LNCaP clone FGC (cell line): ENCODE measurements at regions not wholly inside any gene's neighbourhood (a gene's known extent, or its start where the extent isn't known, plus 50 kb on each side); places are given as distances from the start of the nearest gene placed in this dataset.
A peak's percentile ranks its signal among the peaks of the same experiment; 100 is the strongest.

Source experiments
- DNase-seq: peaks from one replicate; pipeline ENCODE4 v3.0.0-alpha.2; 2011; ENCODE audit warnings: low read depth
- H3K4me3 ChIP-seq: 2 replicates; pipeline ENCODE4 v1.5.1; 2011; ENCODE audit warnings: mild to moderate bottlenecking, low read depth, low read length, control low read depth
- TF ChIP-seq, protein P1 (sequence below): IDR thresholded peaks from 2 replicates; pipeline ENCODE4 v1.5.1; 2012; ENCODE audit warnings: mild to moderate bottlenecking; ENCODE audit not compliant: control insufficient read depth, insufficient read depth; ENCODE audit errors: extremely low read depth

DNA sequence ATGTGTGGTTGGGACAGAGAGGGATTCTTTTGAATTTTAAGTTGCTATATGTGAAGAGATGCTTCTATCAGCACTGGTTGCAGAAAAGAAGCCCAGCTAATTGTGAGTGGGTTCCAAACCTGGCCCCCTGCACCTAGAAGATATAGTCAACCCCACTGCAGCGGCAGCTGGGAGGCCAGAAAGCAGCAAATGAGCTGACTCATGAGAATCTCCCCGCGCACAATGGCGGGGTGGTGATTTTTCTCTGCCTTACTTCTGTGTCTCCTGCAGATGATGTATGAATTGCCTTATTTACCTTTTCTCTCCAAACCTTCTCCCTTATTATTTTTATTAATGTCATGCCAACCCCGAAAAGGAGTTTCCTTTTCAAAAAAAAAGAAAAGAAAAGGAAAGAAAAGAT is 89.7 kb downstream of the MAF start:
- H3K4me3 ChIP-seq, result no peak overlapping the region
- TF ChIP-seq, protein P1, sequence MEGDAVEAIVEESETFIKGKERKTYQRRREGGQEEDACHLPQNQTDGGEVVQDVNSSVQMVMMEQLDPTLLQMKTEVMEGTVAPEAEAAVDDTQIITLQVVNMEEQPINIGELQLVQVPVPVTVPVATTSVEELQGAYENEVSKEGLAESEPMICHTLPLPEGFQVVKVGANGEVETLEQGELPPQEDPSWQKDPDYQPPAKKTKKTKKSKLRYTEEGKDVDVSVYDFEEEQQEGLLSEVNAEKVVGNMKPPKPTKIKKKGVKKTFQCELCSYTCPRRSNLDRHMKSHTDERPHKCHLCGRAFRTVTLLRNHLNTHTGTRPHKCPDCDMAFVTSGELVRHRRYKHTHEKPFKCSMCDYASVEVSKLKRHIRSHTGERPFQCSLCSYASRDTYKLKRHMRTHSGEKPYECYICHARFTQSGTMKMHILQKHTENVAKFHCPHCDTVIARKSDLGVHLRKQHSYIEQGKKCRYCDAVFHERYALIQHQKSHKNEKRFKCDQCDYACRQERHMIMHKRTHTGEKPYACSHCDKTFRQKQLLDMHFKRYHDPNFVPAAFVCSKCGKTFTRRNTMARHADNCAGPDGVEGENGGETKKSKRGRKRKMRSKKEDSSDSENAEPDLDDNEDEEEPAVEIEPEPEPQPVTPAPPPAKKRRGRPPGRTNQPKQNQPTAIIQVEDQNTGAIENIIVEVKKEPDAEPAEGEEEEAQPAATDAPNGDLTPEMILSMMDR, result no peak
- no peak for DNase-seq

GRCh38 chr16:79509906-79510305 is 90.6 kb downstream of the MAF start:
- no peak for DNase-seq
- TF ChIP-seq, protein P1, result no peak
- H3K4me3 ChIP-seq, result no peak overlapping the region

- H3K4me3 ChIP-seq, result no peak overlapping the region
- TF ChIP-seq, protein P1, result no peak
- peak; percentile 65 for DNase-seq
These were observed 91.3 kb downstream of the MAF start for GRCh38 chr16:79509211-79509631.

- no peak for DNase-seq
- H3K4me3 ChIP-seq, result no peak overlapping the region
- TF ChIP-seq, protein P1, result no peak
These were observed 92.2 kb downstream of the MAF start for GRCh38 chr16:79508294-79508693.

- H3K4me3 ChIP-seq, result no peak overlapping the region
- DNase-seq, result no peak
- TF ChIP-seq, protein P1, result no peak
These were observed 95.2 kb downstream of the MAF start for GRCh38 chr16:79505344-79505743.

- H3K4me3 ChIP-seq, result no peak overlapping the region
- no peak for DNase-seq
- TF ChIP-seq, protein P1, result no peak
These were observed 97.0 kb downstream of the MAF start for GRCh38 chr16:79503511-79503910.

DNA sequence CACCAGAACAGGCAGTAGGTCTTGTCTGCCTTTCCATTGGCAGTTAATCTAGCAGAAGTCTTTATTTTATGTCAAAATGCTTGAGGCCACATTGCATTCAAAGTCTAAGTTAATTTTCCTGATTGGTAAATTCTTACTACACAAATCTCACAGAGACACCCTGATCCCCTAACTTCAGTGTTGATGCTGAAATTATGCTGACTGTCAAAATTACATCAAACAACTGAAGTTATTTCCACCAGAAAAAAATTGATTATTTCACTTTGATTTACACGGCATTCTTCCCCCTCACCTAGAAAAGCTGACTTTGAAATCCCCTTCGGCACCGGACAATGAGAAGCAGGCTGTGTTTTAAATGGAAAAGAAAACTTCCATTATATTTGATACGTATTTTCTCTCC is 99.1 kb downstream of the MAF start:
- DNase-seq, result no peak
- no peak overlapping the region for H3K4me3 ChIP-seq
- TF ChIP-seq, protein P1, result no peak
